Muscle of arm (tissue), 1 donor: ENCODE measurements at regions not wholly inside any gene's neighbourhood (a gene's known extent, or its start where the extent isn't known, plus 50 kb on each side); places are given as distances from the start of the nearest gene placed in this dataset.
"Not testable (repeated sequence)": the region's sequence is repeated elsewhere in the genome, so short reads cannot be mapped to it uniquely, and the experiment has no call there.

ENCODE experiments used
- DNase-seq: peaks from one replicate; pipeline ENCODE4 v3.0.0-alpha.2; 2013

DNA sequence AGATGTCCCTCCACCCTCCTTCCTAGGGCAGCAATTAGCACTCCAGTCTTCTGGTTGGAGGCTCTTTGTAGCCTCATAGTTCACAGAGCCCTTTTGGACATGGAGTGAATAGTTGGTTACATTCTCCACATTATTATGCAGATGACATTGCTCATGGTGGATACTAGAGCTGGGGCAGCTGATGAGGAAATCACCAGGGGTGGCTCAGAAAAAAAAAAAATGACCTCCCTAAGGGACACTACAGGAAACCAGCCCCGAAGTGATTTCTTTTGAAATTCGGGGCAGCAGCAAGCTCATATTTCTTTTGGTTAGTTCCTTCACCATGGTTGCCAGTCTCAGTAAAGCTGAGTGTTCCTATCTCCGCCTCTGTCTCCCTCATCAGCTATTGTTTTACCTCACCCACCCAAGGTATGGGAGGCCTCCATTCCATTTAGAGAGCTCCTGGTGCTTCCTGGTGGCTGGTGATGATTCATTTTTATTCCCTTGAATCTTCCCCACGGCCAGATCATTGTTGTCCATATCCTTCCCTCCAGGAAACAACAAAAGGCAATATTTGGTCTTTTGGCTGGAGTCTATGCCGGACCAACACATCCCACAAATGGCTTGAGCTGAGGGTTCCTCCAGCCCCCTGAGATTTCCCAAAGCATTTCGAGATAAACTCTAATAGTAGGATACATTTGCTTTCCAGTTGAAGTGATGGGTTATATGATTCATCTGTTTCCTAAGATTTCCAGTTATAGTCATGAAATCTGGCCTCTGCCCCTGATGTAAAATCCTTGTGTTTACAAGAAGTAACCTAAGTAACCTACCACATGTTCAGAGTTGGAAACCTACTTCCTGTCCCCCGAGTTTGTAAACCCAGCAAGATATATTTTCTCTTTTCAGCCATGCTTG lies 56.2 kb upstream of the NID2 start:
- no peak for DNase-seq

- DNase-seq, result not testable (repeated sequence)
Observed at GRCh38 chr14:52122163-52122562, 53.3 kb upstream of the NID2 start.

- no peak for DNase-seq
Observed at GRCh38 chr14:52121441-52121840, 52.6 kb upstream of the NID2 start.

- DNase-seq, result no peak
Observed at GRCh38 chr14:52119030-52119429, 50.2 kb upstream of the NID2 start.
